ENCODE measurements at regions not wholly inside any gene's neighbourhood (a gene's known extent, or its start where the extent isn't known, plus 50 kb on each side); places are given as distances from the start of the nearest gene placed in this dataset.

DNA sequence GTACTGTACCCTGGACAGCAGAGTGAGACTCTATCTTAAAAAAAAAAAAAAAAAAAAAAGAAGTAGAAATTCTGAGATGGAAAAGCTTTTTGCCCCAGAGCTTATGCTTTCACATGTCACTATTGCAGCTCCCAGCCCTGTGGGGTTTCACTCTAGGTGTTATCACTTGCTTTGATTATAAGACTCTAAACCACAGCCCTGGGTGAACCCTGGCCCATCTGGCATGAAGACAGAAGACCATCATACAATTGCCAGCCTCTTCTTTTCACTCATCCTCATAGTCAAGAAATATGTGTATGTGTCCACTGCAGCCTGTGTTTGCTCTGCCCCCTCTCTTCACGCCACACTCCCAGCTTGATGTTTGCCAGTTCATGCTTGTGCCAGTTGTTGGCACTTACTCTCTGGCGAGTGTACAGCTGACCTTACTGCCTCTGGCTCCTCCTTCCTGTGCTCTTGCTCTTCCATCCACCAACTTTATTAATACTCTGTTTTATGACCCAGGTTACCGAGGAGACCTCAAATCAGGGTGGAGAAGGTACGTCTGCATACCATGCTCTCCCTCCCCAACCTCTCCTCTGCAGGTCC is 136.7 kb upstream of the NCK2 start:
- H3K27me3 ChIP-seq (ENCODE audit: control insufficient read depth, low read length): 0 out of 2 replicates have a peak, but pooled peaks cover 3% of the 10 kb centered on the region
- no peaks in the 10 kb centered on the region for H3K9me2 ChIP-seq (replicated peaks; ENCODE audit: control insufficient read depth, low read length)
- no peak for TF ChIP-seq EZH2phosphoT487 (IDR thresholded peaks at IDR 0.05; ENCODE audit: borderline replicate concordance, low read length)
- TF ChIP-seq, protein P1, sequence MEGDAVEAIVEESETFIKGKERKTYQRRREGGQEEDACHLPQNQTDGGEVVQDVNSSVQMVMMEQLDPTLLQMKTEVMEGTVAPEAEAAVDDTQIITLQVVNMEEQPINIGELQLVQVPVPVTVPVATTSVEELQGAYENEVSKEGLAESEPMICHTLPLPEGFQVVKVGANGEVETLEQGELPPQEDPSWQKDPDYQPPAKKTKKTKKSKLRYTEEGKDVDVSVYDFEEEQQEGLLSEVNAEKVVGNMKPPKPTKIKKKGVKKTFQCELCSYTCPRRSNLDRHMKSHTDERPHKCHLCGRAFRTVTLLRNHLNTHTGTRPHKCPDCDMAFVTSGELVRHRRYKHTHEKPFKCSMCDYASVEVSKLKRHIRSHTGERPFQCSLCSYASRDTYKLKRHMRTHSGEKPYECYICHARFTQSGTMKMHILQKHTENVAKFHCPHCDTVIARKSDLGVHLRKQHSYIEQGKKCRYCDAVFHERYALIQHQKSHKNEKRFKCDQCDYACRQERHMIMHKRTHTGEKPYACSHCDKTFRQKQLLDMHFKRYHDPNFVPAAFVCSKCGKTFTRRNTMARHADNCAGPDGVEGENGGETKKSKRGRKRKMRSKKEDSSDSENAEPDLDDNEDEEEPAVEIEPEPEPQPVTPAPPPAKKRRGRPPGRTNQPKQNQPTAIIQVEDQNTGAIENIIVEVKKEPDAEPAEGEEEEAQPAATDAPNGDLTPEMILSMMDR (IDR thresholded peaks at IDR 0.05; ENCODE audit: low read depth, low read length, poor library complexity, severe bottlenecking): no peak
- no peak overlapping the region for H3K4me2 ChIP-seq (ENCODE audit: low read length)
- no peaks in the 10 kb centered on the region for H4K20me1 ChIP-seq (ENCODE audit: control insufficient read depth, insufficient read depth, low read depth, low read length)
- H3K9me3 ChIP-seq (ENCODE audit: control insufficient read depth, insufficient read depth, low read length): no peaks in the 10 kb centered on the region
- no peaks in the 10 kb centered on the region for H3K4me1 ChIP-seq (ENCODE audit: control insufficient read depth, low read length)
- H3K4me3 ChIP-seq (ENCODE audit: low read length): no peak overlapping the region
- no peaks in the 10 kb centered on the region for H3K79me2 ChIP-seq (ENCODE audit: control insufficient read depth, low read length)
- H3F3A ChIP-seq (ENCODE audit: control insufficient read depth, insufficient read depth): no peaks in the 10 kb centered on the region
- no peak overlapping the region for H3K27ac ChIP-seq (ENCODE audit: low read depth, low read length)
- H3K36me3 ChIP-seq (ENCODE audit: control insufficient read depth, low read length): no peaks in the 10 kb centered on the region

DNA sequence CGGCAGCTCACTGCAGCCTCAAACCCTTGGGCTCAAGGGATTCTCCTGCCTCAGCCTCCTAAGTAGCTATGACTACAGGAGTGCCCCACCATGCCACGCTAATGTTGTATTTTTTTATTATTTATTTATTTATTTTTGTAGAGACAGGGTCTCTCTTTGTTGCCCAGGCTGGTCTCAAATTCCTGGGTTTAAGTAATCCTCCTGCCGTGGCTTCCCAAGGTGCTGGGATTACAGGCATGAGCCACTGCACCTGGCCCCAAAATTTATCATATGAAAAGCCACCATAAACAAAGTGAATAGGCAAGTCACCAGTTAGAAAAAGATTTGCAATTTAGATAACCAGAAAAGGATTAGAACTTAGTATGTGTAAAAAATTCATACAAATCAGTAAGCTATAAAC is 138.6 kb upstream of the NCK2 start:
- H3K4me1 ChIP-seq (ENCODE audit: control insufficient read depth, low read length): no peaks in the 10 kb centered on the region
- no peaks in the 10 kb centered on the region for H3K9me2 ChIP-seq (replicated peaks; ENCODE audit: control insufficient read depth, low read length)
- H3F3A ChIP-seq (ENCODE audit: control insufficient read depth, insufficient read depth): no peaks in the 10 kb centered on the region
- no peak overlapping the region for H3K27ac ChIP-seq (ENCODE audit: low read depth, low read length)
- no peak overlapping the region for H3K4me3 ChIP-seq (ENCODE audit: low read length)
- H3K4me2 ChIP-seq (ENCODE audit: low read length): no peak overlapping the region
- 0 out of 2 replicates have a peak, but pooled peaks cover 3% of the 10 kb centered on the region for H3K27me3 ChIP-seq (ENCODE audit: control insufficient read depth, low read length)
- H3K36me3 ChIP-seq (ENCODE audit: control insufficient read depth, low read length): no peaks in the 10 kb centered on the region
- H4K20me1 ChIP-seq (ENCODE audit: control insufficient read depth, insufficient read depth, low read depth, low read length): no peaks in the 10 kb centered on the region
- no peaks in the 10 kb centered on the region for H3K9me3 ChIP-seq (ENCODE audit: control insufficient read depth, insufficient read depth, low read length)
- TF ChIP-seq, protein P1 (IDR thresholded peaks at IDR 0.05; ENCODE audit: low read depth, low read length, poor library complexity, severe bottlenecking): no peak
- TF ChIP-seq EZH2phosphoT487 (IDR thresholded peaks at IDR 0.05; ENCODE audit: borderline replicate concordance, low read length): no peak
- H3K79me2 ChIP-seq (ENCODE audit: control insufficient read depth, low read length): no peaks in the 10 kb centered on the region

- H3K4me1 ChIP-seq (ENCODE audit: control insufficient read depth, low read length): no peaks in the 10 kb centered on the region
- 0 out of 2 replicates have a peak, but pooled peaks cover 3% of the 10 kb centered on the region for H3K27me3 ChIP-seq (ENCODE audit: control insufficient read depth, low read length)
- H3K79me2 ChIP-seq (ENCODE audit: control insufficient read depth, low read length): no peaks in the 10 kb centered on the region
- H3K4me2 ChIP-seq (ENCODE audit: low read length): no peak overlapping the region
- TF ChIP-seq, protein P1 (IDR thresholded peaks at IDR 0.05; ENCODE audit: low read depth, low read length, poor library complexity, severe bottlenecking): no peak
- TF ChIP-seq EZH2phosphoT487 (IDR thresholded peaks at IDR 0.05; ENCODE audit: borderline replicate concordance, low read length): no peak
- no peaks in the 10 kb centered on the region for H3K36me3 ChIP-seq (ENCODE audit: control insufficient read depth, low read length)
- H3K27ac ChIP-seq (ENCODE audit: low read depth, low read length): no peak overlapping the region
- no peak overlapping the region for H3K4me3 ChIP-seq (ENCODE audit: low read length)
- H3K9me2 ChIP-seq (replicated peaks; ENCODE audit: control insufficient read depth, low read length): no peaks in the 10 kb centered on the region
- H4K20me1 ChIP-seq (ENCODE audit: control insufficient read depth, insufficient read depth, low read depth, low read length): no peaks in the 10 kb centered on the region
- H3K9me3 ChIP-seq (ENCODE audit: control insufficient read depth, insufficient read depth, low read length): no peaks in the 10 kb centered on the region
- no peaks in the 10 kb centered on the region for H3F3A ChIP-seq (ENCODE audit: control insufficient read depth, insufficient read depth)
These were observed 139.8 kb upstream of the NCK2 start for GRCh38 chr2:105604938-105605337.

Measured in DOHH2 (cell line).